T1000 (cell line): ENCODE measurements at regions not wholly inside any gene's neighbourhood (a gene's known extent, or its start where the extent isn't known, plus 50 kb on each side); places are given as distances from the start of the nearest gene placed in this dataset.
"Not testable (repeated sequence)": the region's sequence is repeated elsewhere in the genome, so short reads cannot be mapped to it uniquely, and the experiment has no call there.

Experiments used
- DNase-seq: peaks from one replicate; lab custom pipeline; 2025; ENCODE audit warnings: mixed read lengths; lab: John Stamatoyannopoulos, UW

GRCh38 chr3:124138148-124138547 is 146.2 kb upstream of the ROPN1 start:
- no peak for DNase-seq

- no peak for DNase-seq
Observed at GRCh38 chr3:124140746-124141145, 148.8 kb upstream of the ROPN1 start.

DNA sequence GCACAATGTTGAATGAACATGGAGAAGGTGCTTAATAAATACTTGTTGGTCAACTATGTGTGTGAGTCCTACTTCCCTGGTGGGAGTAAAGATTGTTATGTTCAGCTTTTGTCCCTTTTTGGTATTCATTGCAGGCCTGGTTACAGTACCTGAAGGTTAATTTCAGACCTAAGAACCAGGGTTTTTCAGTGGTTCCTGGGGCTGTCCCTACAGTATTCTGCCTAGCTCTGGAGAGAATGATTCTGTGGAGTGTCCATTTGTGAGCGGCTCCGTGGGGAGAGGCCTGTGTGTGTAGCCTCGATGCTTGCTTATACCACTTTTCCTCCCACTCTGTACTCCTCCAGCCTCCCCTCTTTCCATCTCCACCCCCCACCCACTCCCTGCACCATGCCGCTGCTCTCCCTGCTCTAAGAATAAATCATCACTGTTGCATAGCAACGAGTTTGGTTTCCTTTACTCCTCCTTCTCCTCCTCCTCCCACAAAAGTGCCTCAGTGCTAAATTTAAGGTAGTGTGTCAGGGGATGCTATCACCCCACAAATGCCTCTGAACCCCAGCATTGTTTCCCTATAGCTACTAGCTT is 150.6 kb upstream of the ROPN1 start:
- no peak for DNase-seq

DNA sequence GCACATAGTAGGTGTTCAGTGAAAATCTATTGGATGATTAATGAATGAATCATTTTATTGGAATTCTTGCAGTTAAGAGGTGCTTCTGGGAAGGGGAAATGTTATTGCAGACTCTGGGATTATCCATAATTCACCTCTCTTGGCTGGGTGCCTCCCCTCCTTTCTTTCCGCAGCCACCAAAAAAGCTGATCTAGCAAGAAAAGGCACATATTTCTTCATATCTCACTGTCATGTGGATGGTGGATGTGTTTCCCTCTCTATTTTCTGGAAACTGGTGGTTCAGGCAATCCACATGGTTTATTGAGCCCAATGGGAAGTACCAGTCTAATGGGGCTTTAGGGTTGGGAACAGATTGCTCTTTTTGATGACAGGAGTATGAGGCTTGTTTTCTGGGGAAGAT is 151.1 kb upstream of the ROPN1 start:
- DNase-seq, result no peak

DNA sequence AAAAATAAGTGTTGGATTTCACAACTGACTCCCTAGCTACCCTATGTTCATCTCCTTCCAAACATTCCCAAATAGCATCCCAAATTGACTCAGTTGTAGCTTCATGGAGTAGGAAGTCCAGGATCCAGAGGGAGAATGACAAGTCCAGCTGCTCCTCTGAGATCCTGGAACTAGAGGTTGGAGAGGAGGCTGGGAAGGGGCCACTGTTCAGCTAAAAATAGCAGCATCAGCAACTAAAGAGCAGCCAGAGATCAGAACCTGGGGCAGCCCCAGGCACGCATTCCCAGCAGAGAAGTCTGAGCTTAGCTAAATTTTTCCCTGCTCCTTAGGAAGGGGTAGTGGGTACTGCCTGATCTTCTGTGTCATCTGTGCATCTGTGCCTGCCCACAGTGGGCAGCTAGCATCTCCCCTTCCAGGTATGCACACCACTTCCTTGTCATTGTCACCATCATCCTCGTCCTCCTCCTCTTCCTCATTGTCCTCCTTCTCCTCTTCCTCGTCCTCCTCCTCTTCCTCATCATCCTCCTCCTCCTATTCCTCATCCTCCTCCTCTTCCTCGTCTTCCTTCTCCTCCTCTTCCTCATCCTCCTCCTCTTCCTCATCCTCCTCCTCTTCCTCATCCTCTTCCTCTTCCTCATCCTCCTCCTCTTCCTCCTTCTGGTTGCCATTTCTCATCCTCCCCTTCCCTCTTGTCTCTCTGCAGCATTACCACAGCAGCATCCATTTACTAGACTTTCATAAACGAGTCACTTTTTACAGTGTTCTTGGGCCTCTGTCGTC is 152.3 kb upstream of the ROPN1 start:
- DNase-seq, result no peak

GRCh38 chr3:124147429-124147828 is 155.5 kb upstream of the ROPN1 start:
- DNase-seq, result no peak

DNA sequence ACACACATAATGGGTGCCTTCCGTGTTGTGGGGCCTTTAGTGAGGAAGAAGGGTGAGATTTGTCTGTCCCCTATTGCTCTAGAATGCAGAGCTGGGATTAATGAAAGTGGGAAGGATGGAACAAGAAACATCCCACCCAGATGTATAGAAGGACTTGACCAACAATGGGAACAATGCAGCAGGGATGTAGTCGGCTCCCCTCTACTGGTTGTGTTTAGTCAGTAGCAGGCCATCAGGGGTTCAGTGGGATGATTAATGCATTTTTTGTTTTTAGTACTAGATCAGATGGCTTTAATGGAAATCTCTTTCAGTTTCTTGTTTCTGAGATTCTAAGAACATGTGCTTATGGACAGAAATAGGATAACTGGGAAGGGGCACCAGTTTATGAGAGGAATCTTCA is 156.0 kb upstream of the ROPN1 start:
- no peak for DNase-seq

DNA sequence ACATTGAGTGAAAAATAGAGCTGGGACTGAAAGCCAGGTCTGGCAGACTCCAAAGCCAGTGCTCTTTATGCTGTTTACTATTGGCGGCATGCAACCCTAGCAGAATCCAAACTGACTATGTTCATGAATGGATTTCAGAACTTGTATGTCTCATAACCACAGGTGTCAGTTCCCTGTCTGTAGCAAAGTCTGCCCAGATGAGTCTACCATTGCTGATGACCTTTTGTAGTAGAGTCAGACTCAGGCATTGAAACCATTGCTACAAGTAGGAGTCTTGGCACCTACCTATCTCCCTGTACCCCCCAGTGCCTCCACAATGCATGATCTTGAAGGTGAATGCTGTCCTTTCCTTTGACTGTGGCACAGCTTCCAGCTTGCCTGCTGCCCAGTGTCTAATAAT is 157.2 kb upstream of the ROPN1 start:
- DNase-seq, result no peak

DNA sequence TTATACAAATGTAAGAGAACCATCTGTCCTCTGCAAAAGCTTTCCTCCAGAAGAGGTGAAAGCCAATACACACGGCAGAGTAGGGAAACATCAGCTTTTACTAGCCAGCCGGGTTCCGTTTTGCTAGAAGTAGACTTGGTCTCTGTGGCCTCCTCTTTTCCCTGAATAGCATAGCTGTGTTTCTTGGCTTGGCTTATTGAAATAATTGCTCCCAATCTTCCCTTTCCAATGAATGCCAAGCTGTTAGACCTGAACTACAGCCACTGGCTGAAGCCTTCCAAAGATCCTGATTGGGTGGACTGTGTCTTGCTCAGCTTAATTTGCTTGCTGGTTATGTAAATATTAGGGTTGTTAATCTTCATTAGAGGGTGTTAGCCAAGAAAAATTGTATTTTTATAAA is 157.8 kb upstream of the ROPN1 start:
- no peak for DNase-seq

GRCh38 chr3:124152891-124153290 is 161.0 kb upstream of the ROPN1 start:
- not testable (repeated sequence) for DNase-seq

DNA sequence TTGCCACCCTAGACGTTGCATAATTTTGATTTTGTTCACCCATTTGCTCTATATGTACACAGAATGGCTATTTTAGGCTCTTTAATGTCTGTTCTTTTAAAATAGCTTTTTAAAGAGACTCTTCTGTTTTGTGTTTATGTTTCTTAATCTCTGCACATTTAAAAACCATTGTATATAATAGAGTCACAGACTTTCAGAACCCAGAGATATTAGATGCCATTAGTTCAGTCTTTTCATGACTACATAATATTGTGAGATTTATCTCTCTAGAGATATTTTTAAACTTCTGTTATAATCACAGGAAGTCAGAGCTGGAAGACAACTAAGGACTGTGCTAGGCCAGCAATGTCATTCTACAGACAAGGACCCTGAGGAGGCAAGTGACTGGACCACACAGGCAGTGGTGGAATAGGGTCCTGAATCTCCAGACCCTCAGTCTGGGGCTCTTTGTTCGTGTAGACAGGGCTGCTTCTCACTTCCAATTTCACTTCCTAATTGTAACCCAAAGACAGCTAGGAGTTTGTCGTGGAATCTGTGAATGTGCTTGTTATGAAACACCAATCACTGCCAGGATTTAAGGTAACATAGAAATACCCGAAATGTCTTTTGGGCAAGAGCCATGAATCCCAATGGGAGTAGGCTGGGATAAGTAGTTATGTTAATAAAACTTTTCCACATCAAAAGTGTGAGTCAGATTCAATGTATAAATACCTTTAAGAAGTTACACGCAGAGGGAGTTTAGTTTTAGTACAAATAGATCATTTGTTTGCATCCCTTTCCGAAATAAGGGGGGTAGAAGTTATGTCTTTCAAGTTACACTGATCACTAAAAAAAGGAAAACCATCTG is 165.2 kb upstream of the ROPN1 start:
- no peak for DNase-seq

- DNase-seq, result no peak
Observed at GRCh38 chr3:124157748-124158147, 165.8 kb upstream of the ROPN1 start.

GRCh38 chr3:124158168-124158881 is 166.4 kb upstream of the ROPN1 start:
- no peak for DNase-seq

GRCh38 chr3:124161448-124161847 is 169.5 kb upstream of the ROPN1 start:
- no peak for DNase-seq

- DNase-seq, result no peak
Observed at GRCh38 chr3:124163689-124164088, 171.8 kb upstream of the ROPN1 start.

GRCh38 chr3:124168271-124168670 is 176.3 kb upstream of the ROPN1 start:
- no peak for DNase-seq

- DNase-seq, result no peak
Observed at GRCh38 chr3:124172283-124172682, 180.4 kb upstream of the ROPN1 start.

DNA sequence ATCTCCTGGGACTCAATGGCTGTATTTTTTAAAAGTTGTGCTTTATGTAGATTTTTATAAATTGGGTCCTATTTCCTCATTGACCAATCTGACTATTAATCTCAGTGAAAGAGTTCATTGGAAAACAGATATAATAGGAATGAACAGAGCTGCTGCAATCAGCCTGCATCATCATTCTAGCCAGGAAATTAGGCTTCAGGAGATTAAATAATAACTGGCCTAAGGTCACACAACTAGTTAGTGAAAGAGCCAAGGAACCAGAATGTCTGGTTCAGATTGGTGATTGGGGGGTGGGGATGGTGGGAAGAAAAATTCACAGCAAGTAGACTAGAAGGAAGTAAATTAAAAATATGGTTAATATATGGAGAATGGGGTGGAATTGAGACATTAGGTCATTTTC is 180.9 kb upstream of the ROPN1 start:
- DNase-seq, result no peak

GRCh38 chr3:124174476-124174875 is 182.6 kb upstream of the ROPN1 start:
- DNase-seq, result no peak

DNA sequence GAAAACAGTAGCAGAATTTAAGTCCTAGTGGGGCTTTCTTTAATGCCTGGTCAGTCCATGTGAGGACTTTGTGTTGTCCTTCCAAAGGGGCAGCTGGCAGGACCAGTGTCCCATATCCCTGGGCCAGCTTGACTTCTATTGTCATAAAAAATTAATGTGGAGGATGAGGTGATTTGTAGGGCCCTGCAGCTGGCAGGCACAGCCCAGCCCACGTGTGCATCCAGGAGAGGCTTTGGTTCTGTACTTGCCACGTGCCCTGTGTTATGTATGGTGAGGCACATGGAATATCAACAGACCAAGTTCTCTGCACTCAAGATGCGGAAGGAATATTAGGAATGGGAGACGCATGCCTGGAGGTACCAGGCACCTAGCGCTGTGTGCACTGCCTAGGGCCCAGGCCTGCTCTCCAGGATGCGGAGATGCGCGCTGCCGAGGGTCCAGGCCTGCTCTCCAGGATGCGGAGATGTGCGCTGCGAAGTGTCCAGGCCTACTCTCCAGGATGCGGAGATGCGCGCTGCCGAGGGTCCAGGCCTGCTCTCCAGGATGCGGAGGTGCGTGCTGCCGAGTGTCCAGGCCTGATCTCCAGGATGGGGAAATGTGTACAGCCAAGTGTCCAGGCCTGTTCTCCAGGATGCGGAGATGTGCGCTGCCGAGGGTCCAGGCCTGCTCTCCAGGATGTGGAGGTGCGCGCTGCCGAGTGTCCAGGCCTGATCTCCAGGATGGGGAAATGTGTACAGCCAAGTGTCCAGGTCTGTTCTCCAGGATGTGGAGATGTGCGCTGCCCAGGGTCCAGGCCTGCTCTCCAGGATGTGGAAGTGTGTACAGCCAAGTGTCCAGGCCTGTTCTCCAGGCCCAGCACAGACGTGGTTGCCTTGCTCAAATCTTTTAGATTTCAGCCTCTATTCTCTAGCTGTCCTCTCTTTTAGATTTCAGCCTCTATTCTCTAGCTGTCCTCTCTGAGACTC is 183.3 kb upstream of the ROPN1 start:
- no peak for DNase-seq

- DNase-seq, result no peak
Observed at GRCh38 chr3:124177071-124177470, 185.1 kb upstream of the ROPN1 start.
